Stimulated activated CD8-positive, alpha-beta memory T cell treated with anti-CD3 and anti-CD28 coated beads, Interleukin-15, amount 100 ng/mL, for 24 hours (primary cell): ENCODE measurements at regions not wholly inside any gene's neighbourhood (a gene's known extent, or its start where the extent isn't known, plus 50 kb on each side); places are given as distances from the start of the nearest gene placed in this dataset.

ENCODE experiments used
- DNase-seq: peaks from one replicate; pipeline ENCODE4 v3.0.0-alpha.2; 2020; ENCODE audit warnings: low read depth

- no peak for DNase-seq
Observed at GRCh38 chr13:71979616-71980015, 112.6 kb upstream of the DACH1 start.

GRCh38 chr13:71977028-71977427 is 110.0 kb upstream of the DACH1 start:
- DNase-seq = no peak

GRCh38 chr13:71967990-71968389 is 101.0 kb upstream of the DACH1 start:
- DNase-seq = no peak

GRCh38 chr13:71964491-71965100 is 97.6 kb upstream of the DACH1 start:
- DNase-seq = no peak

- DNase-seq = no peak
Observed at GRCh38 chr13:71962735-71963134, 95.7 kb upstream of the DACH1 start.

- no peak for DNase-seq
Observed at GRCh38 chr13:71962126-71962525, 95.1 kb upstream of the DACH1 start.

- no peak for DNase-seq
Observed at GRCh38 chr13:71949441-71949840, 82.4 kb upstream of the DACH1 start.

- DNase-seq = no peak
Observed at GRCh38 chr13:71939186-71939585, 72.2 kb upstream of the DACH1 start.

GRCh38 chr13:71935166-71935840 is 68.3 kb upstream of the DACH1 start:
- DNase-seq = no peak

GRCh38 chr13:71924931-71925330 is 57.9 kb upstream of the DACH1 start:
- no peak for DNase-seq

- no peak for DNase-seq
Observed at GRCh38 chr13:71922194-71922593, 55.2 kb upstream of the DACH1 start.
